ENCODE measurements at regions not wholly inside any gene's neighbourhood (a gene's known extent, or its start where the extent isn't known, plus 50 kb on each side); places are given as distances from the start of the nearest gene placed in this dataset.
A peak's percentile ranks its signal among the peaks of the same experiment; 100 is the strongest.
"Not testable (repeated sequence)": the region's sequence is repeated elsewhere in the genome, so short reads cannot be mapped to it uniquely, and the experiment has no call there.

GRCh38 chr13:48588120-48588519 lies 55.2 kb upstream of the RCBTB2 start:
- Histone ChIP-seq H3K27ac (no peak overlapping the region), H3K4me2 (no peak overlapping the region), H3K9me3 (ENCODE audit: low read depth) (no peaks in the 10 kb centered on the region), H3K36me3 (replicated peaks; ENCODE audit: insufficient read depth, low read depth) (no peaks in the 10 kb centered on the region), H3K9me2 (replicated peaks; ENCODE audit: insufficient read depth) (no peaks in the 10 kb centered on the region), H3K79me2 (no peaks in the 10 kb centered on the region), H3K27me3 (no peaks in the 10 kb centered on the region), H3K4me1 (ENCODE audit: insufficient read depth) (peaks cover 25% of the 10 kb centered on the region), H4K20me1 (ENCODE audit: insufficient read depth, poor library complexity, severe bottlenecking) (no peaks in the 10 kb centered on the region), H3K4me3 (no peak overlapping the region), H2AFZ (no peak overlapping the region)
- 100% methylated on average over 2 of the region's 2 CpGs for WGBS (ENCODE audit: low lambda C conversion rate, missing lambda C conversion rate)
- TF ChIP-seq EZH2 (IDR thresholded peaks at IDR 0.05; ENCODE audit: borderline replicate concordance) (no peak), EZH2phosphoT487 (IDR thresholded peaks at IDR 0.05; ENCODE audit: low read depth, severe bottlenecking, unreplicated experiment) (no peak), CTCF (IDR thresholded peaks at IDR 0.05; ENCODE audit: poor library complexity) (no peak)
- no peak for DNase-seq (ENCODE audit: low spot score)

GRCh38 chr13:48590141-48590901 lies 57.4 kb upstream of the RCBTB2 start:
- TF ChIP-seq EZH2phosphoT487 (IDR thresholded peaks at IDR 0.05; ENCODE audit: low read depth, severe bottlenecking, unreplicated experiment) (no peak), EZH2 (IDR thresholded peaks at IDR 0.05; ENCODE audit: borderline replicate concordance) (no peak), CTCF (IDR thresholded peaks at IDR 0.05; ENCODE audit: poor library complexity) (no peak)
- Histone ChIP-seq H3K4me2 (peak overlapping the region; percentile 5), H3K9me3 (ENCODE audit: low read depth) (no peaks in the 10 kb centered on the region), H3K27me3 (no peaks in the 10 kb centered on the region), H3K4me1 (ENCODE audit: insufficient read depth) (peaks cover 25% of the 10 kb centered on the region), H3K79me2 (no peaks in the 10 kb centered on the region), H3K9me2 (replicated peaks; ENCODE audit: insufficient read depth) (no peaks in the 10 kb centered on the region), H3K36me3 (replicated peaks; ENCODE audit: insufficient read depth, low read depth) (no peaks in the 10 kb centered on the region), H3K27ac (peak overlapping the region; percentile 52), H4K20me1 (ENCODE audit: insufficient read depth, poor library complexity, severe bottlenecking) (no peaks in the 10 kb centered on the region), H2AFZ (no peak overlapping the region), H3K4me3 (no peak overlapping the region)
- 74% methylated on average over 5 of the region's 5 CpGs for WGBS (ENCODE audit: low lambda C conversion rate, missing lambda C conversion rate)
- DNase-seq (ENCODE audit: low spot score), result no peak

- not testable (repeated sequence) for H3K9me3 ChIP-seq (ENCODE audit: low read depth); DNase-seq (ENCODE audit: low spot score); H3K36me3 ChIP-seq (replicated peaks; ENCODE audit: insufficient read depth, low read depth); H3K27me3 ChIP-seq; H3K9me2 ChIP-seq (replicated peaks; ENCODE audit: insufficient read depth); H3K79me2 ChIP-seq; H2AFZ ChIP-seq; H4K20me1 ChIP-seq (ENCODE audit: insufficient read depth, poor library complexity, severe bottlenecking); H3K4me2 ChIP-seq; H3K4me3 ChIP-seq
- H3K4me1 ChIP-seq (ENCODE audit: insufficient read depth), result peaks cover 19% of the 10 kb centered on the region
- peak overlapping the region; percentile 52 for H3K27ac ChIP-seq
- WGBS (ENCODE audit: low lambda C conversion rate, missing lambda C conversion rate), result 71% methylated on average over 12 of the region's 12 CpGs
Observed at GRCh38 chr13:48591124-48591872, 58.4 kb upstream of the RCBTB2 start.
